NCI-H774 (cell line): ENCODE measurements at regions not wholly inside any gene's neighbourhood (a gene's known extent, or its start where the extent isn't known, plus 50 kb on each side); places are given as distances from the start of the nearest gene placed in this dataset.
"Not testable (repeated sequence)": the region's sequence is repeated elsewhere in the genome, so short reads cannot be mapped to it uniquely, and the experiment has no call there.

Source experiments
- DNase-seq: peaks from one replicate; lab custom pipeline; 2025; lab: John Stamatoyannopoulos, UW

DNA sequence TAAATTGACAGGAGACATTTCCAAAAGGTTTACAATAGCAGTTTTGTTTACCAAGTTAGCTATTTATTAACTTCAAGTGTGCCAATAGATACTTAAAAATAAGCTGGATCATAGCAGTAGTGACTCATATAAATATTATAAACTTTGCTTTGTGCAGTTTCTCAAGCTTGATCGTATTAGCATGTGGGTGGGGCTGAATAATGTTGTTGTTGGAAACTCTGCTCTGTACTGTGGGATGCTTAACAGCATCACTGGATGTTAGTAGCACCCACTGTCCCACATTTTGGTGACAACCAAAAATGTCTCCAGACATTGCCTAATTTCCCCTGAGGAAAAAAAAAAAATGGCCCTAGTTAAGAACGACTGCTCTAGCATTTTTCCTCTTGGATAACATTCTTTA, 855.2 kb upstream of the ADGRL3 start:
- no peak for DNase-seq

DNA sequence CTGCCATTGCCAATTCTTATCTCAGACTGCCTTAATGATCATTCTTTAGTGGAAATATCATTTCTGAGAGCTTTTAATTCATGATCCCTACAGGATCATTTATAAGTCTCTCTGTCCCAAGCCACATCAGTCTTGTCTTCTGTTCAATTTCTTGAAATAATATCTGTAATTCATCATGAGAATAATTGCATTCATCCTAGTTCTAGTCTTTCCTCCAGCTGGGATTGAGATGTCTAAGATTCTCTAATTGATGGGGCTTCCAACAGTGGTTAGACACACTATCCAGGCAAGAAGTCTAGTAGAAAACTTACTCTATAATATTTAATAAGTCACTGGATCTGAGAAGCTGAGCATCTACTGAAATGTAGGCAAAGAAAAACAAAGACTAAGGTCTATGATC, 854.7 kb upstream of the ADGRL3 start:
- DNase-seq: no peak

DNA sequence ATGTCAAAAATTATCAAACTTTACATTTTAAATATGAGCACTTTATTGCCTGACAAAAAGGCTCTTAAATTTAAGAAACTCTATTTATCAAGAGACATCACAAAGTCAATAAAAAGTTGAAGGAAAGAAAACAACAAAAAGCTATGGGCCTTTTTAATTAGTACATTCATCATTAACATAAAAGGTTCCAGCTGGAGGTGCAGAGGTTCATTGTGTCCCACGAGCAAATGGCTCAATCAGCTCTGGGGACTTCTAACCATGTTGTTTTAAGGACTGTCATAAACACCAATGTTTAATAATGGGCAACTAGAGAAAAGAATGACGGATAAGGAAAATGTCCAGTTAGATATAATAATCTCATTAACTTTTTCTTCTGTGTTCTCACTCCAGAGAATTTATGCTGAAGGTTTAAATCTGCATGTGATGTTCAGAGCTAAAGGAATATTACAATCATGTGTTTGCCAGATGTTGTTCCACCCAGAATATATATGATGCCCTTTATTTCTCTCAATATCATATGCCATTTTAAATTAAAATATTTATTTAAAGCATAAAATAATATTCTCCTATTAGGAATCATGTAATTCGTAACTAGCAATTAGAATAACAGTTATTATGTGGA, 840.3 kb upstream of the ADGRL3 start:
- DNase-seq: no peak

DNA sequence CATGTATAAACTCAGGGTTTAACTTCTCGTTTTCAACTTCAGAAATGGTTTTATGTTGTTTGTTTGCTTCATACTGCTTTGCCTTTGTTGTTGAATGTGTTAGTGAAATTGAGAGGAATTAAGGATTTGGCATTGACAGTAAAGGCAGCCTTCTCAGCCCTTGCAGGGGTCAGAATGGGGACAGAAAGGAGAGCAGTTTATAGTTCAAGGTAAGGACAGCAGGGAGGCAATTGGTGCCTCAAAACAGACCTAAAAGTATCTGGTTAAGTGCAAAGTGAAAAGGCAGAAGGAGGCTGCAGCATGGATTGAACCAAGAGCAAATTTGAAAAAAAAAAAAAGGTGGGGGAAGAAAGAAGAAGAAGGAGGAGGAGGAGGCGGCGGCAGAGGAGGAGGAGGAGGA, 835.0 kb upstream of the ADGRL3 start:
- DNase-seq: no peak

DNA sequence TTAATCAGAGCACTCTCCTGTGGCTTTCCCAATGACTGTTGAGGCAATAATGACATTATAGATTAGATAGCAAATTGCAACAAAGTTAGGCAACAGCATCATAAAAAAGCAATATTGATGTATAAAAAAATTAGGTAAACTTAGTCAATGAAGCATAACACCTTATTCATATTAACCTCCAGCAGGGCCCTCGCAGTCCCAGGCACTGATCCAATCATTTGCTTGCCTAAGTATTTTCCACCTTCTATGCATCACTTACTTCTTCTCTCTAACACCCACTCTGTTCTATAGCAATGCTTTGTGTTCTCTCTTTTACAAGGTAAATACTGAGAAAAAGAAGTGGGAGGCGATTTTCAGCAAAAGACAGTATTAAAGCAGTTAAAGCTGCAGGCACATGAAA, 833.5 kb upstream of the ADGRL3 start:
- DNase-seq: no peak

DNA sequence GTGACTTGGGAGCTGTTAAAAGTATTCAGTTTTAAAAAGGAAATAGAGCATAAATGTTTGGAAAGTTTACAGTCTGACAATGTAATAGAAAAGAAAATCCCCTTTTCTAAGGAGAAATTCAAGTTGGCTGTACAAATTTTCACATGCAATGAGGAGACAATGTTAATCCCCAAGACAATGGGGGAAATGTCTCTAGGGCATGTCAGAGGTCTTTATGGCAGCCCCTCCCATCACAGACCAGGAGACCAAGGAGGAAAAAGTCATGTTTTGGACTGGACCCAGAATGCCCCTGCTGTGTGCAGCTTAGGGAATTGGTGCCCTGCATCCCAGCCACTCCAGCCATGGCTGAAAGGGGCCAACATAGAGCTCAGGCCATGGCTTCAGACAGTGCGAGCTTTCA, 831.1 kb upstream of the ADGRL3 start:
- no peak for DNase-seq

DNA sequence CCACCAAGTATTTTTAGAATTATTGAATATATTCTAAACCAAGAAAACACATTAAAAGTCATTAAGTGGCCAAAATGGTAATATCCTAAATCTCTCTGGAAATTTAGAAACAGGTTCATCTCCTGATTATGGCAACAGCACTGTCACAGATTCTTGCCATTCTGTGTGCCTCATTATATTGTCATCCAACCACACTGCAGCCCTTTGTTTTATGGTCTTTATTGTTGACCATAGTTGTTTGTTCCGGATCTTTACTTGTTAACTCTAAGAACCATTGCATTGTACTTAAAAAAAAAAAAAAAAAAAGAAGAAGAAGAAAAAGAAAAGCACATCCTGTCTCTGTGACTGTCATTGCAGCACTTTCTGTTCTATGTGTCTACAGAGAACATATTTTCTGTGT, 822.1 kb upstream of the ADGRL3 start:
- no peak for DNase-seq

DNA sequence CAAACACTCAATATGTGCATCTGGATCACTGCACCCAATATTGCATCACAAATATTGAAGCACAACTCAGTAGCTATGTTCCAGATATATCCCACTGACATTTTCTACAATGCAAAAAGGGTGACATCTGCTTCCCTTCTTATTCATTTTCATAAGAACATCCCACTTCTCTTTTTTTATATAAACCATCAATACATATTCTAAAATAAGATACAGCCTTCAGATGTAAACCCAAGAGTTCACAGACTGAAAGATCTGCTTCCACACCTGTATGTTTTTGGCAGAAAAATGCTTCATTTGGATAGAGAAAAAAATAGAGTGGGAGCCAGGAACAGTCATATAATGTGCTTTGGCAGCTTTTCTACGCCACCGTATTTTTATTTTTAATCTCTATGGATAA, 815.6 kb upstream of the ADGRL3 start:
- no peak for DNase-seq

DNA sequence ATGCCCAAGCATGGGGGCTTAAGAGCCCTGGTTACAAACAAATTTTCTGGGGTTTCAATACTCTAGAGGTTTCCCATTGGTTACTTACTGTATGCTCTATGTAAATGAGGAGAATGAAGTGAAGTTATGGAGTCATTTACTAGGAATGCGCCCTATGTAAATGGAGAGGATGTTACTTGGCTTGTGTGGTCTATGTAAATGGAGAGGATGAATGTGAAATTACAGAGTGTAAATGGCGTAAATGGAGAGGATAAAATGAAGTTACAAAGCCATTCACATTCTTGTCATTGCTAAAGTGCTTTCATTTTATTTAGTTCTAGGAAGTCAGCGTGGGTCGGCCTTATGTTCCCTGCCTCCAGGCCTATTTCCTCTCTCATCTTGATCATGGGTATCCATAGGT, 810.5 kb upstream of the ADGRL3 start:
- DNase-seq: no peak

DNA sequence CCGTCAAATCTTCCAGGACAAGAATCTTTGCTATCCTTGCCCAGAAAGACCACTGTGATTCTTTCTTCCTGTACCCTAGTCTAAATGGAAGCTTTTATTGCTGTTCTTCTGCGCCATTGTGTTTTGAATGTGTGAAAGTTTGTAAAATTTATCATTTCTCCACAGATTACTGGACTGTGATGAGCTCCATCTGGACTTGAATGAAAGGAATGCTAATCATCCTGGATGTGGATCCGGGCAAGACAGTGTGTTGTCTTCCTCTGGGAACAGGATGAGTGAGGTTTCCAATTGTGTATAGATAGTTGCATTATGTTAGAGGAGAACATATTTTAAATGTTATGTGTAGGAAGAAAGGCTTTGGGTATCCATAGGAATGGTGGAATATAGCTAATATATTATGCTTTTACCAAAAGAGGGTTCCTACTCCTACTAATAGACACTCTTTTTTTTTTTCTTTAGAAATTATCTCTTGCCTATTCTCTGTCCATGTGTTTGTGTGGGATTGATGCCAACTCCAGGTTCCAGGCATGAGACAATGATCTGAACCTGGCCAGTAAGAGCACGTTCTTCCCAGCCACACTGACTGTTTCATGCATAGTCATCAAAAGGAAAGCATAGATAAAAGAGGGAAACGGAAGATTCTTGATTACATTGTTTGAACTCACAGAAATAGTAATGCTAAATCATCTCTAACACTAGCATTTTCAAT, 803.6 kb upstream of the ADGRL3 start:
- DNase-seq: no peak

DNA sequence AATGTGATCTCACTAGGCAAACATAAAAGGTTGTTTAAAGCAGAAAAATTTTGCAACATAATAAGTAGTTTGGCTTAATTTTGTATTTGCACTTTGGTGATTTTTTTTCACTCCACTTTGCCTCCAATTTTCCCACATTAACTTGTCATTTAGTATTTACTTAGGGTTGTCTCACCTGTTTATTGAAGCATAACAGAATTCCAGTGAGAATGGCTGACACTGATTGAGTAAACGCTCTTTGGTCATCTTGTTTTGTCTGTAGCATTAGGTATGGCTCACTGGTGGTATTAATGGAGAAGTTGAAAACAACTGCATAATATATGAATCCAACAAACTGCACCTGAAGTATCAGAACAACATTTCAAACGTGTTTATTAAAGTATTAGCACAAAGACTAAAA, 799.5 kb upstream of the ADGRL3 start:
- DNase-seq: no peak

DNA sequence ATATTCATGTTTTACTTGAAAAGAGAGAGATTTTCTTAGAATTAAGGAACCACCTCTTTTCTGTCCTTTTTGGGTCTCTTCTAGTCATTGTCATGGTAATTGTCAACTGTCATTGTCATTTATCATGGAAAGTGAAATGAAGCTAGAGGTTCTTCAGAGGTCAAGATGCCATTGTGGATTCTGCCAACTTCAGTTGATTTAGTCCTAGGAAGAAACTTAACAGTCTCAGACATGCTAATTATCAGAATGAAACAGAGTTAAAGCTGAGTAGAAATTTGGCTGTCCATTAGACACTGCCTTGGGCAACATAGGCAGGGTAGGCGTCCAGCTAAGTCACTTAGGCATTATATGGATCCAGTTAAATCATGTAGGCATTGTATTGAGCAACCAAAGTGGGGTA, 796.1 kb upstream of the ADGRL3 start:
- DNase-seq: no peak

DNA sequence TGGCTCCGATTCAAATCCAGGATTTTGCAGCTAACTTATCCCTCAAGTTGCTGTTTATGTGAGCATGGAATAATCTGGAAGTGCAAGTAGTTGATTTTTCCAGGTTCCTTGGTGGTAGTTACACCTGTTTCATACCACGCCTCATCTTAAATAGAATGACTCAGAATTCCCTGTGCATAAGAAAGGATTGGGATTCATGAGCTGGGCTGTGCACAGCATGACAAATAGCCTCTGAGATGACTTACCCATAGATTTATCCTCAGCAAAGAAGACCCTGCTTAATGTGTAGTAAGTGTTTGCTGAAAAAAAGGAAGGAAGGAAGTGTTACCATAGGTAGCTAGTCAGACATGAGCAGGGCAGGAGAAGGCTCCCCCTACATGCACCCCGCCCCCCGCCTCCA, 777.7 kb upstream of the ADGRL3 start:
- DNase-seq: no peak

DNA sequence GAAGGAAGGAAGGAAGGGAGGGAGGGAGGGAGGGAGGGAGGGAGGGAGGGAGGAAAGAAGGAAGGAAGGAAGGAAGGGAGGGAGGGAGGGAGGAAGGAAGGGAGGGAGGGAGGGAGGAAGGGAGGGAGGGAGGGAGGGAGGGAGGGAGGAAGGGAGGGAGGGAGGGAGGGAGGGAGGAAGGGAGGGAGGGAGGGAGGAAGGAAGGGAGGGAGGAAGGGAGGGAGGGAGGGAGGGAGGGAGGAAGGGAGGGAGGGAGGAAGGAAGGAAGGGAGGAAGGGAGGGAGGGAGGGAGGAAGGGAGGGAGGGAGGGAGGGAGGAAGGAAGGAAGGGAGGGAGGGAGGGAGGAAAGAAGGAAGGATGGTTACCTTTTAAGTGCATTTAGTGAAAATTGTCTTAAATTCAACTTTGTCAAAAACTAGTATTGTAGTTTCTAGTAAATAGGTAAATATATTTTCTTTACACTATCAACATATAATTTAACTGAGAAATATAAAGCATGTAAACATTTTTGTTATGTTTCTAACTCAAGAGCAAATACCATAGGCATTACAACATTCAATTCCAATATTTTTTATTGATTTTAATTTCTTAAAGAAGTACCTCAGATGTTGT, 776.4 kb upstream of the ADGRL3 start:
- DNase-seq: not testable (repeated sequence)

DNA sequence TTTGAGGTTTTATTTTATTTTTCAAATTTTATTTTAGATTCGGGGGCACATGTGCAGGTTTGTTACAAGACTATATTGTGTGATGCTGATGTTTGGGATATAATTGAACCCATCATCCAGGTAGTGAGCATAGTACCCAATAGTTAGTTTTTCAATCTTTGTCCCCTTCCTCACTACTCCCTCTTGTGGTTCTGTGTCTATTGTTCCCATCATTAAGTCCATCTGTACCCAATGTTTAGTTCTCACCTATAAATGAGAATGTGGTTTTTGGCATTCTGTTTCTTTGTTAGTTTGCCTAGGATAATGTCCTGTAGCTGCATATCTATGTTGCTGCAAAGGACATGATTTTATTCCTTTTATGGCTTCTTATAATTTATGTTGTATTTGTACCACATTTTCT, 767.2 kb upstream of the ADGRL3 start:
- DNase-seq: no peak

DNA sequence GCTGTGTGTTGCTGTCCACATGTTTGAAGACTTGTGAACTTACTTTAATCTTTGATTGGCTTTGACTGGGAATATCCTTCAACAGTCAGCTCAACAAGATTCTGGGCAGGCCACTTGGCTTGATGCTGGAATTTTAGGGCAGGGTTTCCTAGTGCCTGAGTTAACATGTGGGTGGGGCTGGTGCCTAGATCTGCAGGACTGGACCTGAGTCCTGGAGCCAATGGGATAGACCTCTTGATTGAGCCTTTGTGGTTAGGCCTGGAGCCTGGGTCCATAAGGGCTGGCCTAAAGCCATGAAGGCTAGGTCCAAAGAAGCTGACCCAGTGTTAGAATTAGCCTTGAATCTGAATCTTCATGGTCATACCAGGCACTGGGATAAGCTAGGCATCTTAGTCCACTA, 757.1 kb upstream of the ADGRL3 start:
- DNase-seq: no peak

DNA sequence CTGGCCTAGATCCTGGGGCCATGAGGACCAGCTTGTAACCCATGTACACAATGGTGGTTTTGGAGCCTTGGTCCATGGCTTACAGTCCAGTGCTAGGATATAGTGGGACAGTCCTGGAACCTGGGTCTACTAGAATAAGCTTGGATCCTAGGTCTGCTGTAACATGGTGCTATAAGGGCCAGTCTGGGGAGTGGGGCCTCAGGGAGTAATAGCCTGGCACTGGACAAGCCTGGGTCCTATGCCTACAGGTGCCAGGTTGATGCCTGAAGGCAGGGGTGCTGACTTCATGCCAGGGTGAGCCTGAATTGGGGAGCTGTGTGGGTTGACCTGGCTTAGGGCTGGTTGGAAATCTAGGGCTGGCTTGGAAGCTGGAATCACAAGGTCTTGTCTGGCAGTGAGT, 756.3 kb upstream of the ADGRL3 start:
- no peak for DNase-seq

DNA sequence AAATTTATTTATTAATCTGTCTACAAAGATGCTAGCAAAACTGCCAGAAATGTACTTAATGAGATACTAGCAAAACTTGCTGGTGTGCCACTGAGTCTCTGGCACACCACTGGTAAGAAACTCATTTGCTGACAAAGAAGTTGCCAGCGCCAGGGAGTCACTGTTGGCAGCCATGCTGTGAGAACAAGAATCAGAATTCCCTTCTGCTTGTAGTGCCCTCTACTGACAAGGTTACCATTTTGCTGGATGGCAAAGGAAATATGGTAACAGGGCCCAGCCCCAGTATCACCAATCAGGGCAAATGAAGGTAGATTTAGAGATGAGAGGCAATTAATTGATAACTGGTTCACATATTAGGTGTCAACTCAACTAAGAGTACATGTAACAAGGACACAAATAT, 750.1 kb upstream of the ADGRL3 start:
- DNase-seq: no peak

DNA sequence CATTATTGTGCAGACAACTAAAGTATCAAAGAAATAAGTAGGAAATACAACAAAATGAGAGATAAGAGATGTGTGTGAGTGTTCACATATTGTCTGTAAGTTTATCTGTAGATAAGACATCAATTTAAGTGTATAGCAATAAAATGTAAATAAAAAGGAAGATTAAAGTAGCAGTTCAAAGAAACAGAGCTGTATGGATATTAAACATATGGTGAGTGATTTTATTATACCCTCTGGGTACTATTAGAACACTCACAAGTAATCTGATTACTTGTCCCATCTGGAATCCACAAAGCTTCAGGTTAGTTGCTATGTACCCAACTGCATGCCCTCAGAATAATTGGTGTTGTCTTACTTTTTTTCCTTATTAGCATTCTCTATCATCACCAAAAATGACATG, 747.9 kb upstream of the ADGRL3 start:
- no peak for DNase-seq

DNA sequence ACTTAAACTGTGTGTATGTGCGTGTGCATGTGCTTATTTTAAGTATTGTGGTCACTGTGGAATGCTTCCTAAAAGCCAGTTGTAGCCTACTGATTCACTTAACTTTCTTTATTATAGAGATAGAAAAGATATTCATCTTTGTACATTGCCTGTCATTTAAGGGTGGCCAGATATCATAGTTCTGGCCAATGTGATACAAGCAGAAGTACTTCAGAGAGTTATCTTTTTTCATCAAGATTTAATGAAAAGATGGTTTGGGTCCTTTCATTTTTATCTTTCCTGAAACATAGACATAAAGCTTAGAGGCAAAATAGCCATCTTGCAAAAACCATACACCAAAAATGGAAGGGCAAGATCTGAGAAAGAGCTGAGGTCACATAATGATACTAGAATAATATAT, 744.7 kb upstream of the ADGRL3 start:
- DNase-seq: no peak

DNA sequence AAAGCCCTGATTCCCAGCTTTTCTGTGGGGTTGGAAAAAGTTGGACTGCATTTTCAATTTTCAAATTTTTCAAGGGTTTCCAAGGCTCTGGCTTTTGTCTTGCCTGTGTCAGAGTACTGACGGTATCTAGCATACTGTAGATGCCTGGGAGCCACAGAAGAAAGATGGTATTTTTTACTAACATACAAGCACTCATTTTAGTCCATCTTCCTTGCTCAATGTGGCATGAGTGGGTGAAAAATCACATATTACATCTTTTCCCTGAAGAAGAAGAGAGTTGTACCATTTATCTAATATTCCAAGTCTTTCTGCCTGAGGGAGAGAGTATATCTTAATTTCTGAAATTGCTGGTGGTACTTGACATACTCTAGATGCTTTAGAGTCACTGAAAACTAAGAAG, 738.6 kb upstream of the ADGRL3 start:
- no peak for DNase-seq

DNA sequence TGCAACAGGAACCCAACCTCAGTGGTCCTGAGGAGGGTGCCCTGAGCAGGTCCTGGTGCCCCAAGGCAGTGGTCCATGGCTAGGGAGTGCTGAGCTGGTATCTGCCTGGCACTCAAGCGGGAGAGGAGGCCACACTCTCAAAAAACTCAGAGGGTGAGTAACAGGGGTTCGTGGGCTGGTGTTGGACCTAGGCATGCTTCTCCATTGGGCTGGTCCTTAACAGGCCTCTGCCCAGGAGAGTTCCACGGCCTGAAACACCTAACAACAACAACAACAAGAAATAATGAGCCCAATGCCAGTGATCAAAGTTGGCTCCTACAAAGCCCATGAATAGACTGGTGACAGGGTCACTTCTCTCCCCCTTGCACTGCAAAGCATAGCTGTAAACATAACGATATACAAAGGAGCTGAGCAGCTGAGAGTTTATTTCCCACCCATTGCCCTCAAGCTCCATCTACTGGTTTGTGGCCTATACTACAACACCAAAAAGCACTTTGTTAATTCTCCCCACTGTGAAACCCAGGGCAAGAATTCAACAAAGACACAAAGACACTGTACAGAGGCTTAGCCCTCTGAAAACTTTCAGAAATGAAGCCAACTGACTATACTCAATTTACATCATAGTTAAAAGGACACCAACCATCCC, 736.1 kb upstream of the ADGRL3 start:
- no peak for DNase-seq

DNA sequence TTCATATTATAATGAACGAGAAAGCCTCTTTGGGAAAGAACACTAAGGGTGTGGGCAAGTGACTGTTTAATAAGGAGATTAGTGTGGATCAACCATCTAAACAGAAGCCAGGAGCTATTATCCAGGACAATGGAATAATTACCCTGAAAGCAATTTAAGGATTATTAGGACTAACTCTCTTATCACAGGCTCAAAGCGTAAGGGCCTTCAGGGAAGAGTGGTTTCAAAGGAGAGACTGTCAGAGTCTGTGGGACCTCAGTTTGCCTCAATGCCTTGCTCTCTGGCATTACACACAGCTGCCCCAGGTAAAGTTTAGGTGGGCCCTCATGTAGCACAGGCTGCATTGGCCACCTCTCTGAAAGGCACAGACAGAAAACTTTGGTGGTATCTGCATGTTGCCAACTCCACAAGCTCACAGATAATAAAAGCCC, 717.2 kb upstream of the ADGRL3 start:
- no peak for DNase-seq
